ENCODE measurements at regions not wholly inside any gene's neighbourhood (a gene's known extent, or its start where the extent isn't known, plus 50 kb on each side); places are given as distances from the start of the nearest gene placed in this dataset.

DNA sequence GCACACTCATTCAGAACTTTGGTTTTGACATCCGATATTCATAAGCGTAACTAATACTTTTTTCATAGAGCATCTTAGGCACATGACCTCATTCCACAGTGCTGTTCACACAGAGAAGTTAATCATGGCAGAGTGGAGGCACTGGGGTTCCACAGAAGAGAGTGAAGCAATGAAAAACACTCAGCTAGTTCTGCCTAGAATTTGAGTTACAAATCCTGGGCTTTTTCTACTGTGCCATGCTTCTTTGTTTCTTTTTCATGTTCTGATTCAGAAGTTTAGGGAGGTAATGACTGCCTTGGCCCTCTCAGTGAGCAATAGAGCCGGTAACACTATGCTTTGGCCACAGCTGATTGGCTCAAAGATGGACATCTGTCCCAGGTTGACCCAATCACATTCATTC lies 176.1 kb upstream of the MITF start:
- TF ChIP-seq, protein P1, sequence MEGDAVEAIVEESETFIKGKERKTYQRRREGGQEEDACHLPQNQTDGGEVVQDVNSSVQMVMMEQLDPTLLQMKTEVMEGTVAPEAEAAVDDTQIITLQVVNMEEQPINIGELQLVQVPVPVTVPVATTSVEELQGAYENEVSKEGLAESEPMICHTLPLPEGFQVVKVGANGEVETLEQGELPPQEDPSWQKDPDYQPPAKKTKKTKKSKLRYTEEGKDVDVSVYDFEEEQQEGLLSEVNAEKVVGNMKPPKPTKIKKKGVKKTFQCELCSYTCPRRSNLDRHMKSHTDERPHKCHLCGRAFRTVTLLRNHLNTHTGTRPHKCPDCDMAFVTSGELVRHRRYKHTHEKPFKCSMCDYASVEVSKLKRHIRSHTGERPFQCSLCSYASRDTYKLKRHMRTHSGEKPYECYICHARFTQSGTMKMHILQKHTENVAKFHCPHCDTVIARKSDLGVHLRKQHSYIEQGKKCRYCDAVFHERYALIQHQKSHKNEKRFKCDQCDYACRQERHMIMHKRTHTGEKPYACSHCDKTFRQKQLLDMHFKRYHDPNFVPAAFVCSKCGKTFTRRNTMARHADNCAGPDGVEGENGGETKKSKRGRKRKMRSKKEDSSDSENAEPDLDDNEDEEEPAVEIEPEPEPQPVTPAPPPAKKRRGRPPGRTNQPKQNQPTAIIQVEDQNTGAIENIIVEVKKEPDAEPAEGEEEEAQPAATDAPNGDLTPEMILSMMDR (IDR thresholded peaks at IDR 0.05) = no peak
- TF ChIP-seq POLR2A (IDR thresholded peaks at IDR 0.05) (no peak), EP300 (IDR thresholded peaks at IDR 0.05) (no peak)

All from stomach (tissue), 4 donors.